SK-N-SH treated with all-trans-retinoic acid at 6 μM for 48 hours (cell line): ENCODE measurements at regions not wholly inside any gene's neighbourhood (a gene's known extent, or its start where the extent isn't known, plus 50 kb on each side); places are given as distances from the start of the nearest gene placed in this dataset.

ENCODE experiments used
- ATAC-seq: fragments of 200-7000 bp; cut with Tn5 transposase; 3 replicates; pipeline ENCODE4 v1.9.1; 2020; ENCODE audit warnings: mild to moderate bottlenecking, moderate library complexity
- BACH2 ChIP-seq: fragments of 250-450 bp; sonication (Bioruptor Pico); IDR thresholded peaks from 2 replicates; pipeline ENCODE4 v1.9.0; 2021; ENCODE audit warnings: mild to moderate bottlenecking, borderline replicate concordance
- CSDC2 ChIP-seq: fragments of 250-450 bp; sonication (Bioruptor Pico); IDR thresholded peaks from 2 replicates; pipeline ENCODE4 v1.5.0; 2020; ENCODE audit warnings: mild to moderate bottlenecking, moderate library complexity
- CSRNP3 ChIP-seq: fragments of 250-450 bp; sonication (Bioruptor Pico); IDR thresholded peaks from 2 replicates; pipeline ENCODE4 v1.5.1; 2021; ENCODE audit warnings: mild to moderate bottlenecking, moderate library complexity
- ESRRG ChIP-seq: fragments of 250-450 bp; sonication (Bioruptor Pico); IDR thresholded peaks from 2 replicates; pipeline ENCODE4 v1.6.1; 2021; ENCODE audit warnings: mild to moderate bottlenecking
- GLIS3 ChIP-seq: fragments of 250-450 bp; sonication (Bioruptor Pico); IDR thresholded peaks from 2 replicates; pipeline ENCODE4 v1.5.0; 2020; ENCODE audit warnings: mild to moderate bottlenecking, moderate library complexity
- ISL1 ChIP-seq: fragments of 250-450 bp; sonication (Bioruptor Pico); IDR thresholded peaks from 2 replicates; pipeline ENCODE4 v2.1.2; 2022; ENCODE audit warnings: mild to moderate bottlenecking, moderate library complexity
- OSR1 ChIP-seq: fragments of 250-450 bp; sonication (Bioruptor Pico); IDR thresholded peaks from 2 replicates; pipeline ENCODE4 v1.8.0; 2022; ENCODE audit warnings: moderate library complexity, mild to moderate bottlenecking, inconsistent platforms
- PPARA ChIP-seq: fragments of 250-450 bp; sonication (Bioruptor Pico); IDR thresholded peaks from 2 replicates; pipeline ENCODE4 v1.5.0; 2020; ENCODE audit warnings: mild to moderate bottlenecking, borderline replicate concordance
- RARB ChIP-seq: fragments of 250-450 bp; sonication (Bioruptor Pico); IDR thresholded peaks from 2 replicates; pipeline ENCODE4 v1.8.0; 2021; ENCODE audit warnings: mild to moderate bottlenecking, moderate library complexity
- SNAI2 ChIP-seq: fragments of 250-450 bp; sonication (Bioruptor Pico); IDR thresholded peaks from 2 replicates; pipeline ENCODE4 v1.5.0; 2020; ENCODE audit warnings: mild to moderate bottlenecking, moderate library complexity
- TOX ChIP-seq: fragments of 250-450 bp; sonication (Bioruptor Pico); IDR thresholded peaks from 2 replicates; pipeline ENCODE4 v1.8.0; 2021; ENCODE audit warnings: mild to moderate bottlenecking, moderate library complexity, borderline replicate concordance
- ZC3H10 ChIP-seq: fragments of 250-450 bp; sonication (Bioruptor Pico); IDR thresholded peaks from 2 replicates; pipeline ENCODE4 v1.5.1; 2021; ENCODE audit warnings: mild to moderate bottlenecking, moderate library complexity
- ZFP3 ChIP-seq: fragments of 250-450 bp; sonication (Bioruptor Pico); IDR thresholded peaks from 2 replicates; pipeline ENCODE4 v1.5.0; 2020; ENCODE audit warnings: mild to moderate bottlenecking, moderate library complexity
- ZFP30 ChIP-seq: fragments of 450-650 bp; formaldehyde crosslinking; IDR thresholded peaks from 2 replicates; pipeline ENCODE4 v1.5.0; 2022; ENCODE audit warnings: mild to moderate bottlenecking, moderate library complexity
- ZNF565 ChIP-seq: fragments of 450-650 bp; formaldehyde crosslinking; conservative IDR thresholded peaks from 2 replicates; pipeline ENCODE4 v1.5.0; 2020; ENCODE audit warnings: low read depth, mild to moderate bottlenecking, moderate library complexity
- ZNF70 ChIP-seq: fragments of 450-650 bp; formaldehyde crosslinking; IDR thresholded peaks from 2 replicates; pipeline ENCODE4 v1.5.0; 2020; ENCODE audit warnings: mild to moderate bottlenecking, moderate library complexity
- ZNF8 ChIP-seq: fragments of 450-650 bp; formaldehyde crosslinking; IDR thresholded peaks from 2 replicates; pipeline ENCODE4 v1.5.0; 2020; ENCODE audit warnings: mild to moderate bottlenecking, moderate library complexity
- TF ChIP-seq, protein P1 (sequence below): fragments of 250-450 bp; sonication (Bioruptor Pico); IDR thresholded peaks from 2 replicates; pipeline ENCODE4 v1.8.0; 2021; ENCODE audit warnings: low read depth, mild to moderate bottlenecking, moderate library complexity, borderline replicate concordance
- TF ChIP-seq, protein P2 (sequence below): fragments of 250-450 bp; sonication (Bioruptor Pico); IDR thresholded peaks from 2 replicates; pipeline ENCODE4 v1.8.0; 2020; ENCODE audit warnings: mild to moderate bottlenecking, moderate library complexity, borderline replicate concordance
- TF ChIP-seq, protein P3 (sequence below): fragments of 250-450 bp; sonication (Bioruptor Pico); IDR thresholded peaks from 2 replicates; pipeline ENCODE4 v1.5.1; 2020; ENCODE audit warnings: low read depth, mild to moderate bottlenecking, moderate library complexity
- TF ChIP-seq, protein P4 (sequence below): fragments of 250-450 bp; sonication (Bioruptor Pico); IDR thresholded peaks from 2 replicates; pipeline ENCODE4 v1.5.0; 2020; ENCODE audit warnings: mild to moderate bottlenecking, moderate library complexity

DNA sequence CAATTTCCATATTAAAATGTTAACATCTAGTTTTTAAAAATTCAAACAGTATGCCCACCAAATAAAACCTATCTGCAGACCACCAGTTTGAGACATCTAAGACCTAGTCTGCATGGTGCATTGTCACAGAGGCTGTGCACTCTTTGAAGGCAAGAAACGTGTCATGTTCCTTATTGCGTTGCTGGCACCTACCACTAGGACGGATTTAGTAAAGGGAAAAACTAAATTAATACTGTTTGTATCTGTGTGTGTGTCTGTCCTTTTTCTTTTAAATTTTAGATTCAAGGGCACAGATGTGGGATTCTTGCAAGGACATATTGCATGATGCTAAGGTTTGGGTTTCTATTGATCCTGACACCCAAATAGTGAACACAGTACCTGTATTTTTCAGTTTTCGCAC lies 481.4 kb downstream of the UQCRFS1 start:
- no peak for ATAC-seq
- TF ChIP-seq RARB (CRISPR knock-in tag) (no peak), ZNF8 (no peak), ISL1 (CRISPR knock-in tag) (no peak), CSDC2 (CRISPR knock-in tag) (no peak), ZC3H10 (CRISPR knock-in tag) (no peak), CSRNP3 (CRISPR knock-in tag) (no peak), PPARA (no peak), BACH2 (no peak), ZNF70 (CRISPR knock-in tag) (no peak), ZFP3 (CRISPR knock-in tag) (no peak), ZFP30 (CRISPR knock-in tag) (no peak)
- TF ChIP-seq, protein P1, sequence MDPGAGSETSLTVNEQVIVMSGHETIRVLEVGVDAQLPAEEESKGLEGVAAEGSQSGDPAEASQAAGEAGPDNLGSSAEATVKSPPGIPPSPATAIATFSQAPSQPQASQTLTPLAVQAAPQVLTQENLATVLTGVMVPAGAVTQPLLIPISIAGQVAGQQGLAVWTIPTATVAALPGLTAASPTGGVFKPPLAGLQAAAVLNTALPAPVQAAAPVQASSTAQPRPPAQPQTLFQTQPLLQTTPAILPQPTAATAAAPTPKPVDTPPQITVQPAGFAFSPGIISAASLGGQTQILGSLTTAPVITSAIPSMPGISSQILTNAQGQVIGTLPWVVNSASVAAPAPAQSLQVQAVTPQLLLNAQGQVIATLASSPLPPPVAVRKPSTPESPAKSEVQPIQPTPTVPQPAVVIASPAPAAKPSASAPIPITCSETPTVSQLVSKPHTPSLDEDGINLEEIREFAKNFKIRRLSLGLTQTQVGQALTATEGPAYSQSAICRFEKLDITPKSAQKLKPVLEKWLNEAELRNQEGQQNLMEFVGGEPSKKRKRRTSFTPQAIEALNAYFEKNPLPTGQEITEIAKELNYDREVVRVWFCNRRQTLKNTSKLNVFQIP (CRISPR knock-in tag), result no peak

DNA sequence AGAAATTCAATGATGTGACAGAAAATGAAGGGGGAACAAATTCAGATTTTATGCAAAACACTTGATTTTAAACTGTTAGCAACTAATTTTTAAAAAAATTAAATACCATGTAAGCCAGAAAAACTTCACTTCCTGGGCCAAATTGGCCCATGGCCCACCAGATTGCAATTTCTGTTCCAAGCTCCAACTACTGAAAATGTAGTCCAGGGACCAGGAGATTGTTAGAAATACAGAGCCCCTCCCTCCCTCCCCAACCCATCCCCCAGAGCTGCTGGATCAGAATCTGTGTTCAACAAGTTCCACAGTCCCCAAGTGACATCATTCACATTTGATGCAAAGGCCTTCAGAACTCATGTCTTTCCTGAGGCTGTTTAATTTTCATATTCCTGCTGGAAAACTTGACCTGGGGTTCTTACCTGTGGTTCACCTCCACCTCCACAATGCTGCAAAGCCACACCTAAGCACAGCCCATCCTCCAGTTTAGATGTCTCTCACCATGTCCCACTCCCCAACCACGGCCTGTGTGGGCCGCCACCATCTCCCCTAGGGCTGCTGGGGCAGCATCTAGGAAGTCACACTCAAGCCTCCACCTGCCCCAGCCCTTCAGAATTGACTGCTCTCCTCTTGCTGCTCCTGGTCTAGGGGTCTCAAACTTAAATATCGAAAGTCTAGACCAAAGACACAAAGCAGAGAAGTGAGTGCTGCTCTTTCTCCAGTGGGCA lies 482.0 kb downstream of the UQCRFS1 start:
- TF ChIP-seq, protein P1 (CRISPR knock-in tag), result no peak
- TF ChIP-seq TOX, result no peak
- no peak for TF ChIP-seq SNAI2
- TF ChIP-seq, protein P2, sequence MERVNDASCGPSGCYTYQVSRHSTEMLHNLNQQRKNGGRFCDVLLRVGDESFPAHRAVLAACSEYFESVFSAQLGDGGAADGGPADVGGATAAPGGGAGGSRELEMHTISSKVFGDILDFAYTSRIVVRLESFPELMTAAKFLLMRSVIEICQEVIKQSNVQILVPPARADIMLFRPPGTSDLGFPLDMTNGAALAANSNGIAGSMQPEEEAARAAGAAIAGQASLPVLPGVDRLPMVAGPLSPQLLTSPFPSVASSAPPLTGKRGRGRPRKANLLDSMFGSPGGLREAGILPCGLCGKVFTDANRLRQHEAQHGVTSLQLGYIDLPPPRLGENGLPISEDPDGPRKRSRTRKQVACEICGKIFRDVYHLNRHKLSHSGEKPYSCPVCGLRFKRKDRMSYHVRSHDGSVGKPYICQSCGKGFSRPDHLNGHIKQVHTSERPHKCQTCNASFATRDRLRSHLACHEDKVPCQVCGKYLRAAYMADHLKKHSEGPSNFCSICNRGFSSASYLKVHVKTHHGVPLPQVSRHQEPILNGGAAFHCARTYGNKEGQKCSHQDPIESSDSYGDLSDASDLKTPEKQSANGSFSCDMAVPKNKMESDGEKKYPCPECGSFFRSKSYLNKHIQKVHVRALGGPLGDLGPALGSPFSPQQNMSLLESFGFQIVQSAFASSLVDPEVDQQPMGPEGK (CRISPR knock-in tag), result no peak
- TF ChIP-seq OSR1 (CRISPR knock-in tag), result no peak
- TF ChIP-seq CSDC2 (CRISPR knock-in tag), result no peak
- TF ChIP-seq ZFP3 (CRISPR knock-in tag), result no peak
- TF ChIP-seq ZNF565, result no peak
- no peak for TF ChIP-seq ZC3H10 (CRISPR knock-in tag)
- no peak for TF ChIP-seq ZNF8
- TF ChIP-seq RARB (CRISPR knock-in tag), result no peak
- no peak for ATAC-seq

DNA sequence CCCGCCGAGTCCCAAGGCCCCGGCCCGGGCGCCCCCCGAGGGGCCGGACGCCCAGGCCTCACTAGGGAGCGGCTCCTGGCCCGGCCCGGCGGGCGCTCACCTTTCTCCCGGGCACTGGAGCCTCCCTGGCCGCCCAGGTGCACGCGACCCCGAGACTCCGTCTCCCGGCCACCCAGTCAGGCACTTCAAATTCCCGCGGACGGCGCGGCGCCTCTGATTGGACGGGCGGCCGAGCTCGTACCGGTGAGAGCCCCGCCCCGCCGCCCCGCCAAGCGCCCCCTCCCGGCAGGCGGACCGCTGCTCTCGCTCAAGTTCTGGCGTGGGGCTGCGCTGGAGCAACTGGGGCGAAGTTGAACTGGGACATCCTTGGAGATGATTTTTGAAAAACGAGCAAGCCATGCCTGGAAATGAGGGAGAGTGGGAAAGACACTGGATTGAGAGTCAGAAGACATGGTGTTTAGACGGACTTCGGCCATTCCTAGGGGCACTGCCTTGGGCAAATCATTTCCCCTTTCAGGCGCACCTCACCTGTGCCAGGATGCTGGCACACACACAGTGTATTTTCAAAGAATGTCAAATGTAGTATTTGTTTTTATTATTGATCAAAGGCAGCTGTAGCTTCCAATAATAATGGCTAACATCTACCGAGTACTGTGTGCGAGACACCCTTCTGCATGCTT lies 485.3 kb downstream of the UQCRFS1 start:
- TF ChIP-seq ZC3H10 (CRISPR knock-in tag), result no peak
- TF ChIP-seq, protein P3, sequence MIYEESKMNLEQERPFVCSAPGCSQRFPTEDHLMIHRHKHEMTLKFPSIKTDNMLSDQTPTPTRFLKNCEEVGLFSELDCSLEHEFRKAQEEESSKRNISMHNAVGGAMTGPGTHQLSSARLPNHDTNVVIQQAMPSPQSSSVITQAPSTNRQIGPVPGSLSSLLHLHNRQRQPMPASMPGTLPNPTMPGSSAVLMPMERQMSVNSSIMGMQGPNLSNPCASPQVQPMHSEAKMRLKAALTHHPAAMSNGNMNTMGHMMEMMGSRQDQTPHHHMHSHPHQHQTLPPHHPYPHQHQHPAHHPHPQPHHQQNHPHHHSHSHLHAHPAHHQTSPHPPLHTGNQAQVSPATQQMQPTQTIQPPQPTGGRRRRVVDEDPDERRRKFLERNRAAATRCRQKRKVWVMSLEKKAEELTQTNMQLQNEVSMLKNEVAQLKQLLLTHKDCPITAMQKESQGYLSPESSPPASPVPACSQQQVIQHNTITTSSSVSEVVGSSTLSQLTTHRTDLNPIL (CRISPR knock-in tag), result no peak
- no peak for TF ChIP-seq TOX
- TF ChIP-seq GLIS3, result no peak
- TF ChIP-seq, protein P4, sequence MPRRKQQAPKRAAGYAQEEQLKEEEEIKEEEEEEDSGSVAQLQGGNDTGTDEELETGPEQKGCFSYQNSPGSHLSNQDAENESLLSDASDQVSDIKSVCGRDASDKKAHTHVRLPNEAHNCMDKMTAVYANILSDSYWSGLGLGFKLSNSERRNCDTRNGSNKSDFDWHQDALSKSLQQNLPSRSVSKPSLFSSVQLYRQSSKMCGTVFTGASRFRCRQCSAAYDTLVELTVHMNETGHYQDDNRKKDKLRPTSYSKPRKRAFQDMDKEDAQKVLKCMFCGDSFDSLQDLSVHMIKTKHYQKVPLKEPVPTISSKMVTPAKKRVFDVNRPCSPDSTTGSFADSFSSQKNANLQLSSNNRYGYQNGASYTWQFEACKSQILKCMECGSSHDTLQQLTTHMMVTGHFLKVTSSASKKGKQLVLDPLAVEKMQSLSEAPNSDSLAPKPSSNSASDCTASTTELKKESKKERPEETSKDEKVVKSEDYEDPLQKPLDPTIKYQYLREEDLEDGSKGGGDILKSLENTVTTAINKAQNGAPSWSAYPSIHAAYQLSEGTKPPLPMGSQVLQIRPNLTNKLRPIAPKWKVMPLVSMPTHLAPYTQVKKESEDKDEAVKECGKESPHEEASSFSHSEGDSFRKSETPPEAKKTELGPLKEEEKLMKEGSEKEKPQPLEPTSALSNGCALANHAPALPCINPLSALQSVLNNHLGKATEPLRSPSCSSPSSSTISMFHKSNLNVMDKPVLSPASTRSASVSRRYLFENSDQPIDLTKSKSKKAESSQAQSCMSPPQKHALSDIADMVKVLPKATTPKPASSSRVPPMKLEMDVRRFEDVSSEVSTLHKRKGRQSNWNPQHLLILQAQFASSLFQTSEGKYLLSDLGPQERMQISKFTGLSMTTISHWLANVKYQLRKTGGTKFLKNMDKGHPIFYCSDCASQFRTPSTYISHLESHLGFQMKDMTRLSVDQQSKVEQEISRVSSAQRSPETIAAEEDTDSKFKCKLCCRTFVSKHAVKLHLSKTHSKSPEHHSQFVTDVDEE, result no peak
- TF ChIP-seq CSRNP3 (CRISPR knock-in tag), result no peak
- TF ChIP-seq ZFP3 (CRISPR knock-in tag), result no peak
- TF ChIP-seq, protein P1 (CRISPR knock-in tag), result no peak
- TF ChIP-seq SNAI2, result no peak
- TF ChIP-seq OSR1 (CRISPR knock-in tag), result no peak
- no peak for TF ChIP-seq ESRRG
- peak; percentile 56 for ATAC-seq
